DND-41 (cell line): ENCODE measurements at regions not wholly inside any gene's neighbourhood (a gene's known extent, or its start where the extent isn't known, plus 50 kb on each side); places are given as distances from the start of the nearest gene placed in this dataset.

Source experiments
- ATAC-seq: fragments of 200-7000 bp; cut with Tn5 transposase; 3 replicates; pipeline ENCODE4 v1.9.1; 2021; ENCODE audit warnings: low read depth; ENCODE audit not compliant: insufficient read depth
- DNase-seq: peaks from one replicate; pipeline ENCODE4 v3.0.0-alpha.2; 2020
- H2AFZ ChIP-seq: 2 replicates; pipeline ENCODE4 v1.6.0; 2012; ENCODE audit warnings: low read depth, low read length
- H3K27ac ChIP-seq: 2 replicates; pipeline ENCODE4 v1.5.1; 2012; ENCODE audit warnings: low read length, inconsistent platforms
- H3K27me3 ChIP-seq: fragments of 200-600 bp; sonication (generic); 2 replicates; pipeline ENCODE4 v1.6.0; 2012; ENCODE audit warnings: low read length, mild to moderate bottlenecking, inconsistent platforms; ENCODE audit not compliant: insufficient read depth, poor library complexity
- H3K36me3 ChIP-seq: 2 replicates; pipeline ENCODE4 v1.5.1; 2012; ENCODE audit warnings: low read length, inconsistent platforms; ENCODE audit not compliant: insufficient read depth
- H3K4me1 ChIP-seq: 2 replicates; pipeline ENCODE4 v1.5.1; 2012; ENCODE audit warnings: mild to moderate bottlenecking, low read length; ENCODE audit not compliant: insufficient read depth
- H3K4me2 ChIP-seq: 2 replicates; pipeline ENCODE4 v1.6.0; 2012; ENCODE audit warnings: mild to moderate bottlenecking, moderate library complexity, low read length, inconsistent platforms; ENCODE audit not compliant: insufficient read depth
- H3K4me3 ChIP-seq, 2 experiments: fragments of 200-600 bp in 1 of 2; shearing (Covaris generic) in 1 of 2; 2 replicates each; pipeline ENCODE4 v1.5.1; 2012 to 2016; ENCODE audit warnings: inconsistent platforms in 2 of 2, low read length in 2 of 2, mild to moderate bottlenecking in 2 of 2, low read depth in 1 of 2, moderate library complexity in 1 of 2
- H3K79me2 ChIP-seq: 2 replicates; pipeline ENCODE4 v1.6.0; 2012; ENCODE audit warnings: low read length, inconsistent platforms; ENCODE audit not compliant: insufficient read depth
- H3K9ac ChIP-seq: 2 replicates; pipeline ENCODE4 v1.6.0; 2012; ENCODE audit warnings: low read depth, mild to moderate bottlenecking, inconsistent platforms, low read length, moderate library complexity
- H3K9me3 ChIP-seq: 2 replicates; pipeline ENCODE4 v1.5.1; 2012; ENCODE audit warnings: low read length, moderate library complexity, mild to moderate bottlenecking, inconsistent platforms; ENCODE audit not compliant: insufficient read depth, severe bottlenecking
- H4K20me1 ChIP-seq: 2 replicates; pipeline ENCODE4 v1.6.0; 2012; ENCODE audit warnings: low read length; ENCODE audit not compliant: insufficient read depth
- CTCF ChIP-seq: IDR thresholded peaks from 2 replicates; pipeline ENCODE4 v1.5.1; 2012; ENCODE audit warnings: borderline replicate concordance, low read length, moderate library complexity, mild to moderate bottlenecking; ENCODE audit not compliant: poor library complexity, severe bottlenecking; ENCODE audit errors: extremely low read depth
- EZH2 ChIP-seq: IDR thresholded peaks from 3 replicates; pipeline ENCODE4 v1.6.1; 2012; ENCODE audit warnings: borderline replicate concordance, low read depth, mild to moderate bottlenecking, moderate library complexity, low read length, inconsistent platforms; ENCODE audit not compliant: severe bottlenecking

- Histone ChIP-seq H3K27ac (no peak overlapping the region), H4K20me1 (no peaks in the 10 kb centered on the region), H3K79me2 (no peaks in the 10 kb centered on the region), H2AFZ (no peak overlapping the region), H3K27me3 (peaks cover 18% of the 10 kb centered on the region), H3K9ac (no peak overlapping the region), H3K4me2 (no peak overlapping the region), H3K4me3 (no peak overlapping the region), H3K9me3 (no peaks in the 10 kb centered on the region), H3K4me1 (no peaks in the 10 kb centered on the region), H3K36me3 (no peaks in the 10 kb centered on the region)
- TF ChIP-seq CTCF (no peak), EZH2 (no peak)
- no peak for ATAC-seq
- DNase-seq: no peak
Observed at GRCh38 chr5:1661831-1662558, 137.6 kb downstream of the MRPL36 start.

- no peak for DNase-seq
- Histone ChIP-seq H3K4me3 (no peak overlapping the region), H3K79me2 (no peaks in the 10 kb centered on the region), H2AFZ (no peak overlapping the region), H3K27me3 (peaks cover 18% of the 10 kb centered on the region), H3K4me2 (no peak overlapping the region), H3K4me1 (no peaks in the 10 kb centered on the region), H4K20me1 (no peaks in the 10 kb centered on the region), H3K27ac (no peak overlapping the region), H3K9ac (no peak overlapping the region), H3K9me3 (no peaks in the 10 kb centered on the region), H3K36me3 (no peaks in the 10 kb centered on the region)
- TF ChIP-seq EZH2 (no peak), CTCF (no peak)
- ATAC-seq: no peak
Observed at GRCh38 chr5:1661311-1661710, 137.6 kb upstream of the LPCAT1 start.

- TF ChIP-seq CTCF: no peak
- TF ChIP-seq EZH2: no peak
- Histone ChIP-seq H3K27me3 (peaks cover 18% of the 10 kb centered on the region), H3K9ac (no peak overlapping the region), H3K4me2 (no peak overlapping the region), H3K36me3 (no peaks in the 10 kb centered on the region), H3K9me3 (no peaks in the 10 kb centered on the region), H3K27ac (no peak overlapping the region), H4K20me1 (no peaks in the 10 kb centered on the region), H3K4me1 (no peaks in the 10 kb centered on the region), H2AFZ (no peak overlapping the region), H3K79me2 (no peaks in the 10 kb centered on the region), H3K4me3 (no peak overlapping the region)
- DNase-seq (no peak), ATAC-seq (no peak)
Observed at GRCh38 chr5:1660511-1660910, 136.8 kb upstream of the LPCAT1 start.
